Neuronal stem cell (in vitro differentiated cells): ENCODE measurements at regions not wholly inside any gene's neighbourhood (a gene's known extent, or its start where the extent isn't known, plus 50 kb on each side); places are given as distances from the start of the nearest gene placed in this dataset.

Experiments
- DNase-seq: peaks from one replicate; pipeline ENCODE4 v3.0.0-alpha.2; 2013; ENCODE audit warnings: low spot score
- H2AFZ ChIP-seq: one replicate; pipeline ENCODE4 v1.6.1; 2013; ENCODE audit warnings: mild to moderate bottlenecking, low read length, inconsistent platforms
- H2AK5ac ChIP-seq: 2 replicates; pipeline ENCODE4 v1.6.1; 2013; ENCODE audit warnings: low read depth, mild to moderate bottlenecking, inconsistent platforms, low read length, moderate library complexity, mixed read lengths
- H2BK120ac ChIP-seq: 2 replicates; pipeline ENCODE4 v1.6.1; 2013; ENCODE audit warnings: low read depth, mild to moderate bottlenecking, inconsistent platforms, low read length, moderate library complexity, mixed read lengths
- H2BK12ac ChIP-seq: one replicate; pipeline ENCODE4 v1.6.1; 2013; ENCODE audit warnings: low read length, inconsistent platforms
- H2BK15ac ChIP-seq: 2 replicates; pipeline ENCODE4 v1.6.1; 2013; ENCODE audit warnings: mild to moderate bottlenecking, low read length, inconsistent platforms, mixed read lengths
- H2BK5ac ChIP-seq: one replicate; pipeline ENCODE4 v1.6.1; 2013; ENCODE audit warnings: inconsistent platforms, mild to moderate bottlenecking, low read length, moderate library complexity
- H3K14ac ChIP-seq: one replicate; pipeline ENCODE4 v1.6.1; 2013; ENCODE audit warnings: low read length, inconsistent platforms
- H3K18ac ChIP-seq: 2 replicates; pipeline ENCODE4 v1.6.1; 2013; ENCODE audit warnings: low read length, inconsistent platforms
- H3K23ac ChIP-seq: 2 replicates; pipeline ENCODE4 v1.6.1; 2013; ENCODE audit warnings: low read depth, mild to moderate bottlenecking, mixed read lengths, low read length, inconsistent platforms; ENCODE audit not compliant: poor library complexity
- H3K27ac ChIP-seq: replicated peaks from 3 replicates; pipeline ENCODE4 v1.5.1; 2013; ENCODE audit warnings: low read length, inconsistent platforms
- H3K27me3 ChIP-seq, 3 experiments: 2 replicates each; pipeline ENCODE4 v1.6.1; 2013; ENCODE audit warnings: low read length in 3 of 3, mild to moderate bottlenecking in 2 of 3, inconsistent platforms in 1 of 3, low read depth in 1 of 3, mixed read lengths in 1 of 3, moderate library complexity in 1 of 3; ENCODE audit not compliant: control insufficient read depth in 3 of 3, insufficient read depth in 3 of 3
- H3K36me3 ChIP-seq, 2 donors: replicated peaks in 1 of 2; 2 replicates each; pipeline ENCODE4 v1.6.1; 2013; ENCODE audit warnings: low read length in 2 of 2; ENCODE audit not compliant: control insufficient read depth in 2 of 2, insufficient read depth in 2 of 2
- H3K4ac ChIP-seq: 2 replicates; pipeline ENCODE4 v1.6.1; 2013; ENCODE audit warnings: inconsistent platforms, mild to moderate bottlenecking, low read length, moderate library complexity
- H3K4me1 ChIP-seq, 2 donors: 1 replicate in 1 of 2; 2 replicates in 1 of 2; pipeline ENCODE4 v1.6.1; 2013; ENCODE audit warnings: low read length in 2 of 2, low read depth in 1 of 2; ENCODE audit not compliant: control insufficient read depth in 2 of 2, insufficient read depth in 1 of 2
- H3K4me2 ChIP-seq: one replicate; pipeline ENCODE4 v1.6.1; 2013; ENCODE audit warnings: mild to moderate bottlenecking, low read length, inconsistent platforms; ENCODE audit not compliant: insufficient read depth, poor library complexity, severe bottlenecking
- H3K4me3 ChIP-seq, 2 donors: 2 replicates each; pipeline ENCODE4 v1.5.1; 2013; ENCODE audit warnings: low read length in 2 of 2, mild to moderate bottlenecking in 2 of 2, inconsistent platforms in 1 of 2, moderate library complexity in 1 of 2
- H3K79me1 ChIP-seq: one replicate; pipeline ENCODE4 v1.6.1; 2013; ENCODE audit warnings: low read depth, mild to moderate bottlenecking, inconsistent platforms, low read length, moderate library complexity
- H3K9ac ChIP-seq: one replicate; pipeline ENCODE4 v1.6.1; 2013; ENCODE audit warnings: mild to moderate bottlenecking, low read depth, low read length, inconsistent platforms; ENCODE audit not compliant: poor library complexity
- H3K9me3 ChIP-seq, 2 donors: replicated peaks in 1 of 2; 2 replicates each; pipeline versions ENCODE3 to v1.6.1; 2013; ENCODE audit warnings: low read length in 2 of 2, mild to moderate bottlenecking in 2 of 2, inconsistent platforms in 1 of 2, low read depth in 1 of 2, mixed read lengths in 1 of 2, moderate library complexity in 1 of 2; ENCODE audit not compliant: control insufficient read depth in 2 of 2, insufficient read depth in 1 of 2
- H4K8ac ChIP-seq: one replicate; pipeline ENCODE4 v1.6.1; 2013; ENCODE audit warnings: low read depth, mild to moderate bottlenecking, inconsistent platforms, low read length, moderate library complexity
- H4K91ac ChIP-seq: one replicate; pipeline ENCODE4 v1.6.1; 2013; ENCODE audit warnings: low read length, low read depth, mild to moderate bottlenecking, inconsistent platforms; ENCODE audit not compliant: poor library complexity
- WGBS, 2 donors: extraction: QIAGEN DNeasy Blood & Tissue Kit; methylation state at CpG; one replicate each; pipeline ENCODE4 v1.1.7; 2013; ENCODE audit warnings: missing lambda C conversion rate in 2 of 2, mixed read lengths in 1 of 2; ENCODE audit not compliant: insufficient read length in 2 of 2, insufficient replicate concordance in 1 of 2; ENCODE audit errors: extremely low coverage in 2 of 2; 5-methylcytosine and 5-hydroxymethylcytosine counted together

DNA sequence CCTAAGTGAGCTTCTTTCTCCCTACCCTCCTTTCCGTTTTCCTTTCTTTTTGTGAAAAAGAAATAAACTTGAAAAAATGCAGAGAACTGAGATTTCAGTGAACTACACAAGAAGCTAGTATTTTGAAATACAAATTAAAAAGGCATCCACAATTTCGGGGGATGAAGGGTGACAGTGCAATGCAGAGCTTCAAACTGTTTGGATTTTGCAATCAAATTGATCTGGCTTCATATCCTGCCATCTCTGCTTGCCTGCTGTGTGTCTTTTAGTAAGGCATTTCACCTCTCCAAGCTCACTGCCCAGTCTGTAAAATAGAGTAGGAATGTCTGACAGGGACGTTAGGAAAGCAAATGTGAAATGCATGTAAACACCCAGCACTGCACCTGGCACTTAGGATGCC, 258.0 kb downstream of the HACE1 start:
- H3K4me2 ChIP-seq, result no peak overlapping the region
- DNase-seq, result no peak

DNA sequence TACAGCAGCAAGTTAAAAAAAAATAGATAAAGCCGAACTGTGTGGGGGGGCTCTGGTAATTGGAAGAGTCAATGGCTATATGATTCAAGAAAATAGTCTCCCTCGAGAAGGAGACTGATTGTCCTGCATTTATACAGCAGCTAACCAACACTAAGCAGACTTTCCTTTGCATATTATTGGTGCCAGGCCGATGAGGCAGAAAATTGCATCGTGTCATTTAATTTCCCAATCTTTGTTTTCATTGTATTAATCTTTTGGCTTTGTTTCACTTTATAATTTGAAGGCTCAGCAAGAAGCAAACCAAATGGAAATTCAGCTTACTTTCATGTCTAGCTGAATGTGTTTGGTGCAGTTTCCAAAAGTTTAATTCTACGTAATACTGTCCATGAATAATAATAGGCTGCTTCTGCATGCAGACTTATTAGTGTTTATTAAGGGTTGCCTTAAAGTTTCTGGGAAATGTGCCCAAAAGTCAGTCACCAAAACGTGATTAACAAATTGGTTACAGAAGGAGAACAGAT, 258.5 kb downstream of the HACE1 start:
- H3K4me3 ChIP-seq, result no peak overlapping the region
- H3K4me2 ChIP-seq, result no peak overlapping the region
- H3K4me1 ChIP-seq, result peaks cover 0 to 3% of the 10 kb centered on the region in 2 donors
- no peak overlapping the region for H3K9ac ChIP-seq
- no peak overlapping the region for H3K18ac ChIP-seq
- no peak overlapping the region for H2AFZ ChIP-seq
- no peak overlapping the region for H2AK5ac ChIP-seq
- DNase-seq, result no peak
- H2BK5ac ChIP-seq, result no peak overlapping the region
- no peaks in the 10 kb centered on the region for H3K79me1 ChIP-seq
- no peak overlapping the region for H4K91ac ChIP-seq
- no peaks in the 10 kb centered on the region for H3K27me3 ChIP-seq
- no peaks in the 10 kb centered on the region for H3K36me3 ChIP-seq
- H3K27ac ChIP-seq, result no peak overlapping the region
- H2BK12ac ChIP-seq, result no peak overlapping the region
- WGBS, 2 donors, result no CpG with 5 or more reads among the region's 6 CpGs
- H2BK120ac ChIP-seq, result no peak overlapping the region
- no peak overlapping the region for H4K8ac ChIP-seq
- no peak overlapping the region for H3K23ac ChIP-seq
- no peaks in the 10 kb centered on the region for H3K9me3 ChIP-seq
- H2BK15ac ChIP-seq, result no peak overlapping the region
- H3K14ac ChIP-seq, result no peak overlapping the region
- H3K4ac ChIP-seq, result no peak overlapping the region

More for the DNA sequence above, 258.0 kb downstream of the HACE1 start:
- Histone ChIP-seq H3K36me3 (no peaks in the 10 kb centered on the region), H3K27ac (no peak overlapping the region), H3K4me3 (no peak overlapping the region), H4K8ac (no peak overlapping the region), H3K14ac (no peak overlapping the region), H3K4ac (no peak overlapping the region), H3K18ac (no peak overlapping the region), H3K79me1 (no peaks in the 10 kb centered on the region), H2AFZ (no peak overlapping the region), H3K9ac (no peak overlapping the region), H3K9me3 (no peaks in the 10 kb centered on the region), H2BK15ac (no peak overlapping the region), H3K23ac (no peak overlapping the region), H3K4me1 (peaks cover 0 to 4% of the 10 kb centered on the region in 2 donors), H2BK120ac (no peak overlapping the region), H3K27me3 (no peaks in the 10 kb centered on the region), H2BK5ac (no peak overlapping the region), H4K91ac (no peak overlapping the region), H2BK12ac (no peak overlapping the region), H2AK5ac (no peak overlapping the region)
- whole genome bisulfite sequencing, 2 donors, result no CpG with 5 or more reads among the region's 3 CpGs

DNA sequence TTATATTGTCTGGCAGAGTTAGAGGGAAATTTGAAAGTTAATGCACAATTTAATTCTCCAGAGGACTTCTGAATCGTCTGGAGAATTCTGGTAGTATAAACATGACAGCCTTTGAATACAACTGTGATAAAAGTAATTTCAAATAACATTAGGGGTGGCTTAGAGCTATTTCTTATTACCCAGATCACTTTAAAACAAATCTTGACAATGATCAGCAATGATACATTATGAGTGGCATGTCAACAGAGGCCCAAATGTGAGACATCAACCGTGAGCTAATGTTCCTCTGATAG, 259.1 kb downstream of the HACE1 start:
- H3K27me3 ChIP-seq, result no peaks in the 10 kb centered on the region
- no peak overlapping the region for H4K8ac ChIP-seq
- H3K4me3 ChIP-seq, result no peak overlapping the region
- H3K4me1 ChIP-seq, result peaks cover 0 to 3% of the 10 kb centered on the region in 2 donors
- no peak overlapping the region for H2BK120ac ChIP-seq
- no peak overlapping the region for H3K27ac ChIP-seq
- no peak overlapping the region for H3K23ac ChIP-seq
- no peak overlapping the region for H3K14ac ChIP-seq
- H3K4me2 ChIP-seq, result no peak overlapping the region
- no peaks in the 10 kb centered on the region for H3K36me3 ChIP-seq
- DNase-seq, result no peak
- no peak overlapping the region for H2AK5ac ChIP-seq
- no peak overlapping the region for H2BK5ac ChIP-seq
- no peak overlapping the region for H4K91ac ChIP-seq
- H2AFZ ChIP-seq, result no peak overlapping the region
- H3K18ac ChIP-seq, result no peak overlapping the region
- H3K9ac ChIP-seq, result no peak overlapping the region
- H2BK12ac ChIP-seq, result no peak overlapping the region
- WGBS, 2 donors, result no CpG with 5 or more reads among the region's 2 CpGs
- H3K79me1 ChIP-seq, result no peaks in the 10 kb centered on the region
- H3K9me3 ChIP-seq, result no peaks in the 10 kb centered on the region
- H2BK15ac ChIP-seq, result no peak overlapping the region
- no peak overlapping the region for H3K4ac ChIP-seq

DNA sequence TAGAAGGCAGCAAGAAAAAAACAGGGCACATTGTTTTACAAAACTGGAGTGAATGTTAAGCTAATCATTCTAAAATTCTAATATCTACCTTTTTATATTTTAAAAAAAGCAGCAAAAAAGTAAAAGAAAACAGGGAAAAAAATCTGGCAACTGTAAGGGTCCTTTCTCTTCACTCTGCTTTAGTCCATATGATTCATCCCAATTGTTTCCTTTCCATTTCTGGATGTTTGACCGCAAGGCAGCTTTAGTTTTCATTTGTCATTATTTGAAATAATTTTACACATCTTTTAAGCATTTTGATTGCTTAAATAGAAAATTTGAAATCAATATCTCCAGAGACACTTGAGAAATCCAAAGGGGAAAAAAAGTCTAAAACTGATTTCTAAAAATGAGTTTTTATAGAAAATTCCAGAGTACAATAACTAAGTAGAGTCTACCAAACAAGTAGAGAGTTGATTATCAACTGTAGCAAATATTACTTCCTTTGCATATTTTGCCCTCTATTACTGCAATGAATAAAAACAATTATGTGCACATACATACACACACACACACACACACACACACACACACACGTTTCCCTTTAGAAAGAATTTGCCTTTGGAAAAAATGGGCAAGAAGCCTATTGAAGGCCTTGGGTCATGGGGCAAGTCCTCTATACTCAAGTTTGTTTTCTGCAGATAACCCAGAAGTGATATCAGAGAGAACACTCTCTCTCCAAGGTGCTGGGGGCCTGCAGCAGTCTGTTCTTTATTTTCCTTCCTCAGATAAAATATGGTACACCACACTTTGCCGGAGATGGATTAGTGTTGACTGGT, 259.7 kb downstream of the HACE1 start:
- no peak overlapping the region for H3K9ac ChIP-seq
- no peak overlapping the region for H3K18ac ChIP-seq
- H4K91ac ChIP-seq, result no peak overlapping the region
- no peak overlapping the region for H2BK5ac ChIP-seq
- H3K4me1 ChIP-seq, result peaks cover 0 to 3% of the 10 kb centered on the region in 2 donors
- no peak overlapping the region for H3K4ac ChIP-seq
- no peak overlapping the region for H3K4me3 ChIP-seq
- DNase-seq, result no peak
- no peaks in the 10 kb centered on the region for H3K9me3 ChIP-seq
- H3K36me3 ChIP-seq, result no peaks in the 10 kb centered on the region
- H3K27me3 ChIP-seq, result no peaks in the 10 kb centered on the region
- no peak overlapping the region for H3K4me2 ChIP-seq
- H2BK12ac ChIP-seq, result no peak overlapping the region
- H2BK120ac ChIP-seq, result no peak overlapping the region
- H2BK15ac ChIP-seq, result no peak overlapping the region
- no peaks in the 10 kb centered on the region for H3K79me1 ChIP-seq
- H3K23ac ChIP-seq, result no peak overlapping the region
- H3K27ac ChIP-seq, result no peak overlapping the region
- H3K14ac ChIP-seq, result no peak overlapping the region
- no peak overlapping the region for H4K8ac ChIP-seq
- no peak overlapping the region for H2AK5ac ChIP-seq
- H2AFZ ChIP-seq, result no peak overlapping the region
- no CpG with 5 or more reads among the region's 3 CpGs for WGBS, 2 donors
